IMR-90 (cell line): ENCODE measurements at regions not wholly inside any gene's neighbourhood (a gene's known extent, or its start where the extent isn't known, plus 50 kb on each side); places are given as distances from the start of the nearest gene placed in this dataset.

Experiments
- ATAC-seq: fragments of 200-7000 bp; cut with Tn5 transposase; 2 replicates; pipeline ENCODE4 v1.9.1; 2020; ENCODE audit warnings: low read depth, mild to moderate bottlenecking, moderate library complexity
- BruUV-seq: library from RNA; stranded (reverse); fragments of 400-500 nt; replicated peaks from 2 replicates; lab custom pipeline; 2021; lab: Mats Ljungman, UMichigan
- CTCF ChIA-PET: fragments of 300-600 bp; formaldehyde crosslinking; extraction: SDS; loops from one replicate; lab custom pipeline; 2021; ENCODE audit warnings: antibody characterized with exemption; lab: Yijun Ruan, JAX
- POLR2A ChIA-PET: fragments of 300-600 bp; sonication (Branson Sonifier 250); formaldehyde crosslinking; loops from one replicate; lab custom pipeline; 2022; ENCODE audit warnings: antibody characterized with exemption; ENCODE audit not compliant: unreplicated experiment; lab: Charles Lee
- DNase-seq: peaks from one replicate; pipeline ENCODE4 v3.0.0; 2013
- H2AFZ ChIP-seq: replicated peaks from 2 replicates; pipeline ENCODE3; 2013; ENCODE audit warnings: low read length, mild to moderate bottlenecking; ENCODE audit not compliant: poor library complexity
- H2AK5ac ChIP-seq: 2 replicates; pipeline ENCODE4 v1.6.1; 2013; ENCODE audit warnings: low read depth, low read length, inconsistent platforms
- H2AK9ac ChIP-seq: replicated peaks from 2 replicates; pipeline ENCODE3; 2013; ENCODE audit warnings: mild to moderate bottlenecking, low read depth, low read length, moderate library complexity; ENCODE audit not compliant: poor library complexity
- H2BK120ac ChIP-seq: 2 replicates; pipeline ENCODE4 v1.6.1; 2013; ENCODE audit warnings: low read depth, low read length, inconsistent platforms
- H2BK15ac ChIP-seq: 3 replicates; pipeline ENCODE4 v1.6.1; 2013; ENCODE audit warnings: low read depth, low read length, inconsistent platforms
- H2BK20ac ChIP-seq: 2 replicates; pipeline ENCODE4 v1.6.1; 2013; ENCODE audit warnings: low read depth, mild to moderate bottlenecking, inconsistent platforms, low read length, moderate library complexity
- H2BK5ac ChIP-seq: 2 replicates; pipeline ENCODE4 v1.6.1; 2013; ENCODE audit warnings: mild to moderate bottlenecking, low read depth, low read length, inconsistent platforms; ENCODE audit not compliant: poor library complexity, severe bottlenecking
- H3K14ac ChIP-seq: replicated peaks from 2 replicates; pipeline ENCODE4 v1.6.1; 2013; ENCODE audit warnings: low read depth, low read length, inconsistent platforms
- H3K18ac ChIP-seq: 2 replicates; pipeline ENCODE4 v1.6.1; 2013; ENCODE audit warnings: low read depth, low read length, control low read depth
- H3K23ac ChIP-seq: 2 replicates; pipeline ENCODE4 v1.6.1; 2013; ENCODE audit warnings: low read depth, low read length, inconsistent platforms
- H3K27ac ChIP-seq: 2 replicates; pipeline ENCODE4 v1.5.1; 2013; ENCODE audit warnings: mild to moderate bottlenecking, control low read depth, low read length; ENCODE audit not compliant: insufficient read depth
- H3K27me3 ChIP-seq: 2 replicates; pipeline ENCODE4 v1.6.1; 2013; ENCODE audit warnings: low read length; ENCODE audit not compliant: control insufficient read depth, insufficient read depth
- H3K36me3 ChIP-seq: 2 replicates; pipeline ENCODE4 v1.6.1; 2013; ENCODE audit warnings: low read length, mixed read lengths; ENCODE audit not compliant: control insufficient read depth, insufficient read depth
- H3K4ac ChIP-seq: 2 replicates; pipeline ENCODE4 v1.6.1; 2013; ENCODE audit warnings: low read depth, low read length, inconsistent platforms
- H3K4me1 ChIP-seq: 2 replicates; pipeline ENCODE4 v1.6.1; 2013; ENCODE audit warnings: low read length, mixed read lengths; ENCODE audit not compliant: control insufficient read depth, insufficient read depth
- H3K4me2 ChIP-seq: 2 replicates; pipeline ENCODE4 v1.6.1; 2013; ENCODE audit warnings: low read depth, mild to moderate bottlenecking, control low read depth, low read length, moderate library complexity
- H3K4me3 ChIP-seq: 2 replicates; pipeline ENCODE4 v1.5.1; 2013; ENCODE audit warnings: low read depth, mild to moderate bottlenecking, control low read depth, low read length, moderate library complexity; ENCODE audit not compliant: insufficient read depth
- H3K56ac ChIP-seq: 2 replicates; pipeline ENCODE4 v1.6.1; 2013; ENCODE audit warnings: low read length, inconsistent platforms; ENCODE audit not compliant: insufficient read depth; ENCODE audit errors: extremely low read depth
- H3K79me1 ChIP-seq, 2 experiments: 2 replicates each; pipeline ENCODE4 v1.6.1; 2013; ENCODE audit warnings: low read length in 2 of 2, inconsistent platforms in 1 of 2, low read depth in 1 of 2
- H3K9ac ChIP-seq: 2 replicates; pipeline ENCODE4 v1.6.1; 2013; ENCODE audit warnings: low read depth, low read length, control low read depth
- H3K9me1 ChIP-seq: 2 replicates; pipeline ENCODE4 v1.6.1; 2013; ENCODE audit warnings: low read length, inconsistent platforms; ENCODE audit not compliant: insufficient read depth
- H3K9me3 ChIP-seq: 2 replicates; pipeline ENCODE4 v1.6.1; 2013; ENCODE audit warnings: low read length; ENCODE audit not compliant: control insufficient read depth, insufficient read depth
- H4K20me1 ChIP-seq: 2 replicates; pipeline ENCODE4 v1.6.1; 2013; ENCODE audit warnings: low read length, inconsistent platforms; ENCODE audit not compliant: insufficient read depth
- H4K5ac ChIP-seq: 2 replicates; pipeline ENCODE4 v1.6.1; 2013; ENCODE audit warnings: mild to moderate bottlenecking, low read depth, low read length, control low read depth
- H4K8ac ChIP-seq, 2 experiments: 2 replicates each; pipeline ENCODE4 v1.6.1; 2013; ENCODE audit warnings: low read depth in 2 of 2, low read length in 2 of 2, control low read depth in 1 of 2, inconsistent platforms in 1 of 2
- H4K91ac ChIP-seq: 2 replicates; pipeline ENCODE4 v1.6.1; 2013; ENCODE audit warnings: low read depth, low read length, inconsistent platforms; ENCODE audit not compliant: insufficient read depth
- FOS ChIP-seq: fragments of 150-350 bp; IDR thresholded peaks from 2 replicates; pipeline ENCODE4 v1.6.1; 2016; ENCODE audit warnings: low read depth, low read length
- NFE2L2 ChIP-seq: fragments of 150-350 bp; IDR thresholded peaks from 2 replicates; pipeline ENCODE4 v1.6.1; 2016; ENCODE audit warnings: low read depth, mild to moderate bottlenecking, low read length
- USF2 ChIP-seq: fragments of 150-350 bp; IDR thresholded peaks from 2 replicates; pipeline ENCODE4 v1.6.1; 2017; ENCODE audit warnings: mild to moderate bottlenecking, antibody characterized with exemption, low read length, low read depth
- WGBS, 2 experiments: methylation state at CpG; one replicate each; pipeline versions ENCODE4 v1.1.5 to v1.1.7; 2013; ENCODE audit warnings: missing lambda C conversion rate in 2 of 2; ENCODE audit not compliant: insufficient read length in 1 of 2; ENCODE audit errors: extremely low coverage in 2 of 2; 5-methylcytosine and 5-hydroxymethylcytosine counted together
- dilution Hi-C: fragments of 300-500 bp; cut with HindIII; formaldehyde crosslinking; loops from one replicate; pipeline ENCODE4 v1.14.3; 2018; ENCODE audit warnings: low sequenced_read_pairs; ENCODE audit not compliant: unreplicated experiment
- in situ Hi-C: fragments of 300-500 bp; cut with MboI; formaldehyde crosslinking; loops from 3 replicates; pipeline ENCODE4 v1.14.3; 2019; ENCODE audit warnings: low sequenced_read_pairs, inconsistent platforms, mixed read lengths
- intact Hi-C: fragments of 100-400 bp; cut with micrococcal nuclease; formaldehyde crosslinking; loops from 2 replicates; pipeline ENCODE4 v1.10.0; 2022

DNA sequence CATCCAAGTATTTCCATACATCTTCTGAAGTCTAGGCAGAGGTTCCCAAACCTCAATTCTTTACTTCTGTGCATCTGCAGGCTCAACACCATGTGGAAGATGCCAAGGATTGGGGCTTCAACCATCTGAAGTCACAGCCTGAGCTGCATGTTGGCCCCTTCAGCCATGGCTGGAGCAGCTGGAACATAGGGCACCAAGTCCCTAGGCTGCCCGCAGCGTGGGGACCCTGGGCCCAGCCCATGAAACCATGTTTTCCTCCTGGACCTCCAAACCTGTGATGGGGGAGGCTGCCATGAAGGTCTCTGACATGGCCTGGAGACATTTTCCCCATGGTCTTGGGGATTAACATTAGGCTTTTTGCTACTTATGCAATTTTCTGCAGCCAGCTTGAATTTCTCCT lies 729.8 kb downstream of the KCNT2 start:
- DNase-seq = no peak
- H3K36me3 ChIP-seq = no peaks in the 10 kb centered on the region
- intact Hi-C loops (no loop called here), dilution Hi-C loops (no loop called here), in situ Hi-C loops (no loop called here)
- no peak overlapping the region for H3K4ac ChIP-seq
- H3K23ac ChIP-seq = no peak overlapping the region
- no peak overlapping the region for H2AFZ ChIP-seq
- no peaks in the 10 kb centered on the region for H4K20me1 ChIP-seq
- H3K56ac ChIP-seq = no peak overlapping the region
- ChIA-PET CTCF (no interaction called here), POLR2A (no interaction called here)
- H4K5ac ChIP-seq = no peak overlapping the region
- H3K4me1 ChIP-seq = no peaks in the 10 kb centered on the region
- H3K9ac ChIP-seq = no peak overlapping the region
- no peak overlapping the region for H3K14ac ChIP-seq
- H3K27ac ChIP-seq = no peak overlapping the region
- TF ChIP-seq FOS (no peak), NFE2L2 (no peak), USF2 (no peak)
- no peak overlapping the region for H2AK5ac ChIP-seq
- no peaks in the 10 kb centered on the region for H3K79me1 ChIP-seq
- BruUV-seq = no TSS peak
- H3K9me3 ChIP-seq = no peaks in the 10 kb centered on the region
- no peak overlapping the region for H2BK120ac ChIP-seq
- no peak overlapping the region for H3K4me2 ChIP-seq
- H2BK20ac ChIP-seq = no peak overlapping the region
- no peak for ATAC-seq
- H3K27me3 ChIP-seq = no peaks in the 10 kb centered on the region
- no CpG with 5 or more reads among the region's 2 CpGs for WGBS, 2 experiments
- no peak overlapping the region for H3K18ac ChIP-seq
- H2BK15ac ChIP-seq = no peak overlapping the region
- H3K9me1 ChIP-seq = no peaks in the 10 kb centered on the region
- no peak overlapping the region for H2AK9ac ChIP-seq
- H4K8ac ChIP-seq = no peak overlapping the region
- no peak overlapping the region for H3K4me3 ChIP-seq
- no peak overlapping the region for H2BK5ac ChIP-seq
- H4K91ac ChIP-seq = no peak overlapping the region
